HG02798 (cell line): ENCODE measurements at regions not wholly inside any gene's neighbourhood (a gene's known extent, or its start where the extent isn't known, plus 50 kb on each side); places are given as distances from the start of the nearest gene placed in this dataset.

Source experiments
- ATAC-seq: cut with Tn5 transposase; IDR thresholded peaks from one replicate; pipeline ENCODE4 v1.9.1; 2021; ENCODE audit warnings: mild to moderate bottlenecking; ENCODE audit not compliant: unreplicated experiment, poor library complexity

GRCh38 chr9:108724122-108724521, 131.7 kb downstream of the ACTL7B start:
- no peak for ATAC-seq

GRCh38 chr9:108722396-108722795, 133.4 kb downstream of the ACTL7B start:
- ATAC-seq = no peak

GRCh38 chr9:108720191-108720642, 135.6 kb downstream of the ACTL7B start:
- ATAC-seq = no peak

GRCh38 chr9:108710424-108710823, 145.4 kb downstream of the ACTL7B start:
- no peak for ATAC-seq

GRCh38 chr9:108709997-108710396, 145.8 kb downstream of the ACTL7B start:
- ATAC-seq = no peak

- no peak for ATAC-seq
These were observed 146.7 kb downstream of the ACTL7B start for GRCh38 chr9:108709126-108709525.

GRCh38 chr9:108708448-108708847, 147.3 kb downstream of the ACTL7B start:
- ATAC-seq = no peak

GRCh38 chr9:108707120-108707519, 148.7 kb downstream of the ACTL7B start:
- ATAC-seq = no peak

- ATAC-seq = no peak
These were observed 151.5 kb downstream of the ACTL7B start for GRCh38 chr9:108704156-108704852.

GRCh38 chr9:108703429-108703828, 152.4 kb downstream of the ACTL7B start:
- ATAC-seq = no peak

- ATAC-seq = no peak
These were observed 153.1 kb downstream of the ACTL7B start for GRCh38 chr9:108702681-108703080.

- ATAC-seq = no peak
These were observed 157.0 kb downstream of the ACTL7B start for GRCh38 chr9:108698801-108699200.

- no peak for ATAC-seq
These were observed 157.6 kb downstream of the ACTL7B start for GRCh38 chr9:108698231-108698630.

- no peak for ATAC-seq
These were observed 159.6 kb downstream of the ACTL7B start for GRCh38 chr9:108696156-108696555.

- no peak for ATAC-seq
These were observed 161.6 kb downstream of the ACTL7B start for GRCh38 chr9:108694170-108694569.

- ATAC-seq = no peak
These were observed 164.2 kb downstream of the ACTL7B start for GRCh38 chr9:108691614-108692013.

GRCh38 chr9:108688676-108689075, 167.1 kb downstream of the ACTL7B start:
- ATAC-seq = no peak

- no peak for ATAC-seq
These were observed 167.7 kb downstream of the ACTL7B start for GRCh38 chr9:108688051-108688450.

- ATAC-seq = no peak
These were observed 168.5 kb downstream of the ACTL7B start for GRCh38 chr9:108687006-108687987.

- no peak for ATAC-seq
These were observed 171.3 kb downstream of the ACTL7B start for GRCh38 chr9:108684288-108685025.

GRCh38 chr9:108683245-108683644, 172.5 kb downstream of the ACTL7B start:
- no peak for ATAC-seq
